ENCODE measurements at regions not wholly inside any gene's neighbourhood (a gene's known extent, or its start where the extent isn't known, plus 50 kb on each side); places are given as distances from the start of the nearest gene placed in this dataset.
"Not testable (repeated sequence)": the region's sequence is repeated elsewhere in the genome, so short reads cannot be mapped to it uniquely, and the experiment has no call there.

- DNase-seq (ENCODE audit: low spot score) = not testable (repeated sequence)
Measured at GRCh38 chr3:144749536-144750253, 778.1 kb downstream of the DIPK2A start.

GRCh38 chr3:144754076-144754783 lies 782.6 kb downstream of the DIPK2A start:
- no peak for DNase-seq (ENCODE audit: low spot score)

GRCh38 chr3:144756704-144757440 lies 785.2 kb downstream of the DIPK2A start:
- no peak for DNase-seq (ENCODE audit: low spot score)

DNA sequence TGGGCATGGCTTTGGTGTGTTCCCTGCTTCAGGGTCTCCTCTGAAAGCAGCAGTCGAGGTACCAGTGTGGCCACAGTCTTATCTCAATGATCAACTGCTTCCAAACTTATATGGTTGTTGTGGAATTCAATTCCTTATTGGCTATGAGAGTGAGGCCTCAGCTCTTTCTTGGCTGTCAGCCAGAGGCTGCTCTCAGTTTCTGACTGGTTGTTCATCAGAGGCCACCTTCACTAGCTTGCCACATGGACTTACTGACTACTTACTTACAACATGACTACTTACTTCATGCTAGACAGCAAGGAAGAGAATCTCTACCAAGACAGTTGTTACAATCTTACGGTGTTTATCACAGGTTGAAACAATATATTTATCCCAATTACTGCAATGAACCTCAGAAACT lies 789.2 kb downstream of the DIPK2A start:
- DNase-seq (ENCODE audit: low spot score) = no peak

GRCh38 chr3:144762091-144762490 lies 790.5 kb downstream of the DIPK2A start:
- DNase-seq (ENCODE audit: low spot score) = no peak

DNA sequence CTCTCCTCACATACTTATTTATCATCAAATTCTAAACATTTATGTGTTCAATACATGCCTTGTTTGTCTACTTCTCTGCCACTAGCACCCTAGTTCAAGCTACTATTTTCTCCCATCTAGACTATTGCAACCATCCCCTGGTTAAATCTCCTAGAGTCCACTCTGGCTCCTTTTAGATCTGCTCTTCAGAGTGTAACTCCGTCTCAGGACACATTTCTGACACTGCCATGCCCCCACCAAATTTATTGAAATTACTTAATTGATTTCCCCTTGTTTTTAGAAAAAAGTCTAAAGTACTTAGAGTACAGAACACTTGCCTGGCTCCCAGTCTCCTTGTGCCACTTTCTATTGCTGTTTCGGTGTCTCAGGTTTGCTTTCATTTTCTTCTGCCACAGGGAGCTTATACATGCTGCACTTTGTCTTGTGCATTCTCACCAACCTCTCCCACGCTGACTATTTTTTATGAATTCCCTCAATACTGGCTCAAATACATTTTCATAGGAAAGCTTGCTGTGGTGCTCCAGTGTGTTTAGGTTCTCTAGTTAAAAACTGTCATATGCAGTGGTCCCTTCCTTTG lies 792.3 kb downstream of the DIPK2A start:
- DNase-seq (ENCODE audit: low spot score) = no peak

- DNase-seq (ENCODE audit: low spot score) = no peak
Measured at GRCh38 chr3:144770281-144770680, 798.7 kb downstream of the DIPK2A start.

DNA sequence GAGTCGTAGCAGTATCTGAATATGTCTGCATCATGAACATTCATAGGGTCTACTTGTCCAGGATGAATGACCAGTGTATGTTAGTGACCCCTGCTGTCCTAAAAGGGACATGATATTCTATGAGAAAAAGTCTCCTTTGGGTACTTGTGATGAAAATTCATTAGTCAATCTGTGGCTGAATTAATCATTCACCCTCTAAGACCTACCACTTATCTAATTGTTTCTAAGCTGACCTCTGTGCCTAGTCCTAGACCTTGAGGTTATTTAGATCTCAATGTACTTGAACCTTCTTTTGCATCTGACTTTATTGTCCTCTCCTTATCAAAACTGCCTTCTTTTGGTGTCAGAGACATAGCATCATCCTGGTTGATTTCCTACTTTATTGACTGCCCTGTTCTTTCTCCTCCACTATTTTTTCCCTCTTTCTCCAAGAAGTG lies 799.3 kb downstream of the DIPK2A start:
- DNase-seq (ENCODE audit: low spot score) = no peak

DNA sequence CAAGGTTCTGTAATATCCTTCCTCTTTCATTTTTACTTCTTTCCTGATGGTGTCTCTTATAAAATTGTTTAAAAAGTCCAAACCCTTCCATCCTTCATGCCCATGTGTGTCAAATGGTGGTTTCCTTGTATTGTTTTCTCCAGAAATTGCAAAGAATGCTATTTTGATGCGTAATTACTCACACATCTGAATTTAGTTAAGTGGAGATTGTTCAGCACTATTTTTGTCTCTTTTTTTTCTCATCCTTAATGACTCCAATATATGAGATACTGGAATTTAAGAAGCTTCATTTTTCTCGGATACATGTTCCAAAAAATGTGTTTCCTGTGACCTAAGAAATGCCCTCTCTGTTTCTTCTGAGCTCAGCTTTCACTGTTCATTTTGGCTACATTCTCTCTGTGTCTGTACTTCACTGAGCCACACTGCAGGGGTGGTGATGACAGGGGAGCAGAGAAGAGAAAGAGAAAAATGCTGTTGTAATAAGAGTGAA lies 799.8 kb downstream of the DIPK2A start:
- DNase-seq (ENCODE audit: low spot score) = no peak

DNA sequence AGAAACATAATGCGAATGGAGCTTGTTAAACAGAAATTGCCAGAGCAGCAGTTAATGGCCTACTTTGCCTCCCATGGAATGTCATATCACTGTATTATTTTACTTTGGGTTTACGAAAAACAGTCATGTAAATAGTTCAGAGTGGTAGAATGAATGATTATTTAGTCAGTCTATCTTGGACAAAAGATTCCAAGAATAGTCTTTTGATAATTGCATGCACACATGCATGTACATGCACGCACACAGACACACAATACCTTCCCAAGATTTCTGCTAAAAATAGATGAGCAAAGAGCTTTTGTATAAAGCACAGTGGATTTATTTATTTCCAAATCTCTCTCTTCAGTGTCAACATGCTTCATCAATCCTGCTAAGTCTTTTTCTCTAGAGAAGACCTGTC lies 800.7 kb downstream of the DIPK2A start:
- DNase-seq (ENCODE audit: low spot score) = no peak

- no peak for DNase-seq (ENCODE audit: low spot score)
Measured at GRCh38 chr3:144773350-144773749, 801.7 kb downstream of the DIPK2A start.

DNA sequence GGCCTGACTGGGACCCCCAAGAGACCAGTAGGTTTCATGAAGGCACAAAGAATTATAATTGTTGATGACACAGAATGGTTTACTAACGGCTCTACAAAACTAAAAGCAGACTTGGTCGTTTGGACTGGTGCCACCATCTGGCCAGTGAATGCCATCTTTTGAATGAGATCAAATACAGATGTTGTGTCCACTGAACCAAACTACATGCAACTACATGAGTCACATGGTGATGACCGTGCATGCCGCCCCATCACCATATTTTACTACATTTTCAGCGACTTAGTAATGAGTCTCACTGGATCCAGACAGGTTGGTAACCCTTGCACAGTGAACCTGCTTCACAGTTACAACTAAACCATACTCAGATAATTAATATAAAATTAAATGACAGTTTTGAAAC lies 803.3 kb downstream of the DIPK2A start:
- peak; percentile 11 for DNase-seq (ENCODE audit: low spot score)

DNA sequence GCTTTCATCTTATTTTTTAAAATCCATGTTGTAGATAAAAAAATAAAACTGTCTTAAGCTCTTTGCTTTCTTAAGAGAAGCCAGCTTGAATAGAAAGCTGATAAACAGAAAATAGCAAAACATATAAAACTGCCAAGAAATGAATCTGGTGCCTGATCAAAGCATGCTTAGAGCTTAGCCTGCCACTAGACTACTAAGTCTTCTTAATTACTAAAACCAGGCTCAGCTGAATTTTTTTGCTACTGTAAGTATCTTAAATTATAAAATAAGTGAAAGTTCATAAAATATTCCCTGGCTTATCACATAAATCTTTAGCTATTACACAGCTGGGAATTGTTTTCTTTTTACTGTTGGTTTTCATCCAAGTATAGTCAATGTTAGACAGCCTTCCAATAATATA lies 803.9 kb downstream of the DIPK2A start:
- DNase-seq (ENCODE audit: low spot score) = no peak

DNA sequence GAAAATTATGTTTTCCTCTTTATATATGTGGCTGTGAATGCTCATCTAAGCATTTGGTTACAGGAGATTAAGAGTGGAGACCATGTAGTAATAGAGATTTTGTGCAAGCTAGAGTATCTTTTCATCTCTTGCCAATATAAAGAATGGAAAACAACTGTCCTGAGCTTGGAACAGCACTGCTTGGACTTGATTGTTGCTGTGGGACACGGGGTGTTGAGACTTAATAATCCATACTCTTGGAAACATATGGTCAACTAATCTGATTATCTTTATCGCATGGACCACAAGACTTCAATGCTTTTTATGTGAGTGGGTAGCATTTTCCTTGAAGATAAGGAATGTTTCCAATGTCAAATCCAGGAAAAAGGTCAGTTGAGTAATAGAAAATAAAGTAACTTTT lies 806.3 kb downstream of the DIPK2A start:
- DNase-seq (ENCODE audit: low spot score) = no peak

GRCh38 chr3:144791034-144791433 lies 819.4 kb downstream of the DIPK2A start:
- no peak for DNase-seq (ENCODE audit: low spot score)

- no peak for DNase-seq (ENCODE audit: low spot score)
Measured at GRCh38 chr3:144801890-144802289, 830.3 kb downstream of the DIPK2A start.

DNA sequence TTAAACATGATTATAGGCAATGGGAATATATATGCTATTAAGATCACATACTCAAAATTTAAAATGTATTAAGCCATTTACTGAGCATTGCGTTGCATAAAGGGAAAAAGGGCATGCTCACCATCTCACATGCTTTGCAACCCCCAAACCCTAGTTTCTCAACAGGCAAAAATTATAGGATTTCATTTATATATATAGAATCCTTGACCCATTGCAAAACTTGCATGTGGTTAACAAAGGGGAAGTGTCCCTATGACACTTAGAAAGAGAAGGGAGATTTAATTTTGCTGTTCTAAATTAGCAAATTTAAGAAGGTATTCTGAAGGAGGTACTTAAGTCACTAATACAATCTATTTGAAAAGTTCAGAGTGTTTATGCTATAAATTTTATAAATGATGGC lies 837.8 kb downstream of the DIPK2A start:
- no peak for DNase-seq (ENCODE audit: low spot score)

DNA sequence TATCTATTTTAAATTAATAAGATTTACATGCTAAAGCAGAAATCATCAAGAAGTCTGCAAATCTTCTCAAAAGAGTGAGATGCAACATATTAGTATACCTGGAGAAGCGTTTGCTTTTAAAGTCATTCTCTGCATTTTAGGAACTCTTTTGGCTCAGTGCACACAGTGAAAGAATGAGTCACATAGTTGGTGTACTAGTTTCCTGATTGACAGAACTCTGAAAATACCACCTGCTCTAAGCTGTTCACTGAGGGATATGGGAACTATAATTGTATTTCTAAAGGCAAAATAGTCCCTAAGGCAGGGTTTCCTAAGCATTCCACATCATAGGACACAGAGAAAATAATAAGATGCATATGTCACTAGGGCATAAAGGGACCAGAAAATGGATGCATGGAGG lies 838.5 kb downstream of the DIPK2A start:
- DNase-seq (ENCODE audit: low spot score) = no peak

DNA sequence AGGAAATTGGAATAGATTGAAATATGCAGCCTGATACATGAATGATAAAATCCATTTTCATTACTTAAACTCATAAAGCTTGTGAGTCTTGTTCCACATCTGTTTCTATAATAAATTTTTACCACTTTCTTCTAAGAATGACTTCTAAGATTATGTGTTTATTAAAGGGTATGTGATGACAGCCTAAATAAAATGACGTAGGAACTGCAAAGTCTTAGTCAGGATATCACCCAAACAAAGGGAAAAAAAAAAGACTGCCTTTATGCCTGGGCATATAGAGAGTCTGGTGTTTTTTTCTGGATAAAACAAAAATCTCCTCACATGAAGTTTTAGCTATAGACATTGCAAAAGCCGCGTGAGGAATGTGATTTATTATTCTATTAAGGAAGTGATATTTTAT lies 844.0 kb downstream of the DIPK2A start:
- DNase-seq (ENCODE audit: low spot score) = no peak

GRCh38 chr3:144816323-144816722 lies 844.7 kb downstream of the DIPK2A start:
- DNase-seq (ENCODE audit: low spot score) = no peak

- no peak for DNase-seq (ENCODE audit: low spot score)
Measured at GRCh38 chr3:144818973-144819372, 847.4 kb downstream of the DIPK2A start.

- DNase-seq (ENCODE audit: low spot score) = not testable (repeated sequence)
Measured at GRCh38 chr3:144820232-144820631, 848.6 kb downstream of the DIPK2A start.

GRCh38 chr3:144820726-144821125 lies 849.1 kb downstream of the DIPK2A start:
- no peak for DNase-seq (ENCODE audit: low spot score)

Data from COLO829 (cell line).